ENCODE measurements at regions not wholly inside any gene's neighbourhood (a gene's known extent, or its start where the extent isn't known, plus 50 kb on each side); places are given as distances from the start of the nearest gene placed in this dataset.

DNA sequence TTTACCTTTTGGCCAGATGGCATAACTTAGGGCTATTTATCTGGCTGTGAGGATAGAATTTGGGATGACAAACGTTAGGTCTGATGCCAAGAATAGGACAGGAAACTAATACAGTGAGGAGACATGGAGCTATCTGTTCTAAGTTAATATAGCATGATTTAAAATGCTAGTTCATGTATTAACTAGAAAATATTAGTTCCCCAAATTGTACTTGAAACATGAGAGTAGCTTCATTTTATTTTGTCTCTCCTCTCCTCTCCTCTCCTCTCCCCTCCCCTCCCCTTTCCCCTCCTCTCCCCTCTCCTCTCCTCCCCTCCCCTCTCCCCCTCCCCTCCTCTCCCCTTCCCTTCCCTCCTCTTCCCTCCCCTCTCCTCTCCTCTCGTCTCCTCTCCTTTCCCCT lies 101.1 kb upstream of the MYO16 start:
- CTCF ChIA-PET, result no interaction called here
- intact Hi-C loops (cut with micrococcal nuclease; ENCODE audit: unreplicated experiment), result no loop called here
- Mint-ChIP-seq H3K9me3 (ENCODE audit: low read depth, unreplicated experiment) (peaks cover 2% of the 10 kb centered on the region), H3K27me3 (ENCODE audit: unreplicated experiment) (no peaks in the 10 kb centered on the region), H3K27ac (ENCODE audit: unreplicated experiment) (no peak overlapping the region), H3K4me1 (ENCODE audit: low read depth, unreplicated experiment) (no peaks in the 10 kb centered on the region), H3K36me3 (ENCODE audit: insufficient read depth, unreplicated experiment) (no peaks in the 10 kb centered on the region), H3K4me3 (ENCODE audit: low read depth, unreplicated experiment) (no peak overlapping the region)
- no TSS peak for BruUV-seq (replicated peaks)
- TF ChIP-seq, protein P1, sequence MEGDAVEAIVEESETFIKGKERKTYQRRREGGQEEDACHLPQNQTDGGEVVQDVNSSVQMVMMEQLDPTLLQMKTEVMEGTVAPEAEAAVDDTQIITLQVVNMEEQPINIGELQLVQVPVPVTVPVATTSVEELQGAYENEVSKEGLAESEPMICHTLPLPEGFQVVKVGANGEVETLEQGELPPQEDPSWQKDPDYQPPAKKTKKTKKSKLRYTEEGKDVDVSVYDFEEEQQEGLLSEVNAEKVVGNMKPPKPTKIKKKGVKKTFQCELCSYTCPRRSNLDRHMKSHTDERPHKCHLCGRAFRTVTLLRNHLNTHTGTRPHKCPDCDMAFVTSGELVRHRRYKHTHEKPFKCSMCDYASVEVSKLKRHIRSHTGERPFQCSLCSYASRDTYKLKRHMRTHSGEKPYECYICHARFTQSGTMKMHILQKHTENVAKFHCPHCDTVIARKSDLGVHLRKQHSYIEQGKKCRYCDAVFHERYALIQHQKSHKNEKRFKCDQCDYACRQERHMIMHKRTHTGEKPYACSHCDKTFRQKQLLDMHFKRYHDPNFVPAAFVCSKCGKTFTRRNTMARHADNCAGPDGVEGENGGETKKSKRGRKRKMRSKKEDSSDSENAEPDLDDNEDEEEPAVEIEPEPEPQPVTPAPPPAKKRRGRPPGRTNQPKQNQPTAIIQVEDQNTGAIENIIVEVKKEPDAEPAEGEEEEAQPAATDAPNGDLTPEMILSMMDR (IDR thresholded peaks at IDR 0.05; ENCODE audit: unreplicated experiment), result no peak
- no peak for DNase-seq

DNA sequence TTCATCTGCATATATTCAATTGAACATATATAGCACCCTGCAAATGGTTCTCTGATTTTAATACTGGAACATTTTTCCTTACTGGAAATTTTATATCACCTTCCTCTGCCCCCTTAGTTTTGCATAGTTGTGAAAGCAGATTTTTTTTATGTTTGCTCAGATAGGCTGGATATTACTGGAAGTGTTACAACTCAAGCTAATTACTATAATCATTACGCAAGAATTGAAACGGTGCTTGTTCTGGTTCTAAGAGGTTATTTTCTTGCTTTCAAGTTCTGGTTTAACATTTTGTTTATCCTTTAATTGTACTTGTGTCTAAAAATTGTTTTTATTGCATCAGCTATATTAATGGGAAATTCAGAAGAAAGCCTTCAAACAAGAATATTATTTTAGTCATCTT lies 95.6 kb upstream of the MYO16 start:
- H3K27ac Mint-ChIP-seq (ENCODE audit: unreplicated experiment), result no peak overlapping the region
- CTCF ChIA-PET, result no interaction called here

DNA sequence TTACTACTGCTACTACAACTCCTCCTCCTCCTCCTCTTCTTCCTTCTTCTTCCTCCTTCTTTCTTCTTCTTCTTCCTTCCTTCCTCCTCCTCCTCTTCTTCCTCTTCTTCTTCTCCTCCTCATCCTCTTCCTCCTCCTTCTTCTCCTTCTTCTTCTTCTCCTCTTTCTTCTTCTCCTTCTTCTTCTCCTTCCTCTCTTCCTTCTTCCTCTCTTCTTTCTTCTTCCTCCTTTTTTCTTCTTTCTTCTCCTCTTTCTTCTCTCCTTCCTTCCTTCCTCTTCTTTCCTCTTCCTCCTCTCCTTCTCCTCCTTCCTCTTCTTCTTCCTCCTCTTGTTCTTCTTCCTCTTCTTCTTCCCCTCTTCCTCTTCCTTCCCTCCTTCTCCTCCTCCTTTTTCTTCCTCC lies 94.7 kb upstream of the MYO16 start:
- TF ChIP-seq, protein P1 (IDR thresholded peaks at IDR 0.05; ENCODE audit: unreplicated experiment), result no peak
- CTCF ChIA-PET, result no interaction called here
- BruUV-seq (replicated peaks), result no TSS peak
- H3K27ac Mint-ChIP-seq (ENCODE audit: unreplicated experiment), result no peak overlapping the region
- intact Hi-C loops (cut with micrococcal nuclease; ENCODE audit: unreplicated experiment), result no loop called here
- H3K4me3 Mint-ChIP-seq (ENCODE audit: low read depth, unreplicated experiment), result no peak overlapping the region
- H3K4me1 Mint-ChIP-seq (ENCODE audit: low read depth, unreplicated experiment), result no peaks in the 10 kb centered on the region
- no peaks in the 10 kb centered on the region for H3K27me3 Mint-ChIP-seq (ENCODE audit: unreplicated experiment)
- H3K36me3 Mint-ChIP-seq (ENCODE audit: insufficient read depth, unreplicated experiment), result no peaks in the 10 kb centered on the region
- no peak for DNase-seq
- peaks cover 6% of the 10 kb centered on the region for H3K9me3 Mint-ChIP-seq (ENCODE audit: low read depth, unreplicated experiment)

More for the DNA sequence above, 95.6 kb upstream of the MYO16 start:
- no TSS peak for BruUV-seq (replicated peaks)
- peaks cover 6% of the 10 kb centered on the region for H3K9me3 Mint-ChIP-seq (ENCODE audit: low read depth, unreplicated experiment)
- TF ChIP-seq, protein P1 (IDR thresholded peaks at IDR 0.05; ENCODE audit: unreplicated experiment), result no peak
- H3K4me1 Mint-ChIP-seq (ENCODE audit: low read depth, unreplicated experiment), result no peaks in the 10 kb centered on the region
- H3K27me3 Mint-ChIP-seq (ENCODE audit: unreplicated experiment), result no peaks in the 10 kb centered on the region
- H3K4me3 Mint-ChIP-seq (ENCODE audit: low read depth, unreplicated experiment), result no peak overlapping the region
- intact Hi-C loops (cut with micrococcal nuclease; ENCODE audit: unreplicated experiment), result no loop called here
- H3K36me3 Mint-ChIP-seq (ENCODE audit: insufficient read depth, unreplicated experiment), result no peaks in the 10 kb centered on the region
- no peak for DNase-seq

DNA sequence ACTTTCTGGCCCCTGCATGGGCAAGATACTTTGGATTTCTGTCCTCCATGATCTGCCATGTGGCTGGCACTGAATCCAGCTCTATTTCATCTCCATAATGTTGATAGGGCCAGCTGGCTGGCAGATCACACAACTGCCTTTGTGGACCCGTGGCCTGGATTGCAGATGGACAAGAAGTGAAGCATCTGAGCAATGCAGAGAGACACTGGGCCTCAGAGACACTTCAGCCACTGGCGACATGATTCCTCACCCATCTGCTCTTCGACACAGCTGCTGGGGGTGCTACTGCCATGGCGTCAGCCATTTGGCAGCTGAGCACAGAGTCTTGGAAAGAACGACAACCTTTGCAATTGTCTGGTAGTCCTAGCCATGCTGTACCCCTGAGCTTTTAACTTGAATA lies 79.5 kb upstream of the MYO16 start:
- intact Hi-C loops (cut with micrococcal nuclease; ENCODE audit: unreplicated experiment), result no loop called here
- H3K4me1 Mint-ChIP-seq (ENCODE audit: low read depth, unreplicated experiment), result no peaks in the 10 kb centered on the region
- no peaks in the 10 kb centered on the region for H3K36me3 Mint-ChIP-seq (ENCODE audit: insufficient read depth, unreplicated experiment)

More for the DNA sequence above, 79.5 kb upstream of the MYO16 start:
- DNase-seq, result no peak
- Mint-ChIP-seq H3K27ac (ENCODE audit: unreplicated experiment) (no peak overlapping the region), H3K9me3 (ENCODE audit: low read depth, unreplicated experiment) (peaks cover 4% of the 10 kb centered on the region), H3K4me3 (ENCODE audit: low read depth, unreplicated experiment) (no peak overlapping the region), H3K27me3 (ENCODE audit: unreplicated experiment) (no peaks in the 10 kb centered on the region)
- TF ChIP-seq, protein P1 (IDR thresholded peaks at IDR 0.05; ENCODE audit: unreplicated experiment), result no peak
- BruUV-seq (replicated peaks), result no TSS peak
- CTCF ChIA-PET, result no interaction called here

All from Calu3 (cell line).